Astrocyte of the cerebellum (primary cell): ENCODE measurements at regions not wholly inside any gene's neighbourhood (a gene's known extent, or its start where the extent isn't known, plus 50 kb on each side); places are given as distances from the start of the nearest gene placed in this dataset.
A peak's percentile ranks its signal among the peaks of the same experiment; 100 is the strongest.

ENCODE experiments used
- DNase-seq: peaks from one replicate; pipeline ENCODE4 v3.0.0-alpha.2; 2011; ENCODE audit warnings: low read depth
- H3K4me3 ChIP-seq: 2 replicates; pipeline ENCODE4 v1.5.1; 2011; ENCODE audit warnings: mild to moderate bottlenecking, low read depth, low read length, moderate library complexity
- in situ Hi-C: cut with HindIII; loops from 2 replicates; pipeline ENCODE4 v1.10.0; 2017; ENCODE audit warnings: low sequenced_read_pairs
- TF ChIP-seq, protein P1 (sequence below): IDR thresholded peaks from 2 replicates; pipeline ENCODE4 v1.5.1; 2012; ENCODE audit warnings: low read length, low read depth, moderate library complexity, mild to moderate bottlenecking; ENCODE audit errors: missing control alignments

DNA sequence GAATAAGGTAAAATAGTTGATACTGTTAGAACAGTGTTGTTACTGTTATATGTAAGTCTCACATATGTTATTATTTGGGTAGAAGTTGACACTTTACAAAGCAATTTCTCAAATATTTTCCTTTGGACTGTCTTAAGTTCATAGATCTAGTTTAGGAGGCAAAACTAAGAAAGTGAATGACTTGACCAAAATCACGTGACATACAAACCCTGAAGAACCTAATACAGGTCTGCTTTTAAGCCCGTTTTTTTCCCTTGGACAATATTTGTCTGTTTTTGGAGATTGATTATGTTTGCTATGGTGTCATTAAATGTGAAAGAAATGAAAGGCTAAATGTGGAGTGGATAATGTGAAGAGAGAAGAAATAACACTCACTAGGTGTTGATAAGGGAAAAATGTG lies 644.9 kb upstream of the PITX2 start:
- TF ChIP-seq, protein P1, sequence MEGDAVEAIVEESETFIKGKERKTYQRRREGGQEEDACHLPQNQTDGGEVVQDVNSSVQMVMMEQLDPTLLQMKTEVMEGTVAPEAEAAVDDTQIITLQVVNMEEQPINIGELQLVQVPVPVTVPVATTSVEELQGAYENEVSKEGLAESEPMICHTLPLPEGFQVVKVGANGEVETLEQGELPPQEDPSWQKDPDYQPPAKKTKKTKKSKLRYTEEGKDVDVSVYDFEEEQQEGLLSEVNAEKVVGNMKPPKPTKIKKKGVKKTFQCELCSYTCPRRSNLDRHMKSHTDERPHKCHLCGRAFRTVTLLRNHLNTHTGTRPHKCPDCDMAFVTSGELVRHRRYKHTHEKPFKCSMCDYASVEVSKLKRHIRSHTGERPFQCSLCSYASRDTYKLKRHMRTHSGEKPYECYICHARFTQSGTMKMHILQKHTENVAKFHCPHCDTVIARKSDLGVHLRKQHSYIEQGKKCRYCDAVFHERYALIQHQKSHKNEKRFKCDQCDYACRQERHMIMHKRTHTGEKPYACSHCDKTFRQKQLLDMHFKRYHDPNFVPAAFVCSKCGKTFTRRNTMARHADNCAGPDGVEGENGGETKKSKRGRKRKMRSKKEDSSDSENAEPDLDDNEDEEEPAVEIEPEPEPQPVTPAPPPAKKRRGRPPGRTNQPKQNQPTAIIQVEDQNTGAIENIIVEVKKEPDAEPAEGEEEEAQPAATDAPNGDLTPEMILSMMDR, result no peak

DNA sequence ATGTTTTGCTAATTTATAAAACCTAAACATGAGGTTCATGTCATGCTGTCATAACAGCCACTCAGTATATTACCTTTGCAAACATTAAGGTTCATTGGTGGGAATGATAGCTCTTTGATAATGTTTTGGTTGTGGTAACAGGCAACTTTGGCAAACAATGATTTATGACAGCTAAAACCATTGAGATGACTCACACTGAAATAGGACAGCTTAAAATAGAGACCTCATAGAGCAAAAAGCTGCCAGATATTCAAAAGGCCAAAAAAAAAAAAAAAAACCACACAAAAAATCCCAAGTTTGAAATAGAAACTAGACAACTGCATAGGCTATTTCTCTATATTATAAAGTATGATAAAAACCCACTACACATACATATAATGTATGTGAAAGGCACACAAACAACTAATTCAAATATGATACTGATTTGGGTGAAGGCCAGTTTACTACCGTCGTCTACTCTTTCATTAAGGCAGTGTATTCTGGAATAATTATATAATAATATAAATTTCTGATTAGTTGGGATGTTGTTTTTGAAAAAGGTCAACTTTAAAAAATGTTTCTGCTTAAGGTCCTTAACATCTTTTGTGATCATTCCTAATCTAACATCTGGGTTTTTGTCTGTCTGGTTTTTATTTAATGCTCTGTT lies 646.0 kb upstream of the PITX2 start:
- in situ Hi-C loops, result no loop called here

More for the DNA sequence above, 644.9 kb upstream of the PITX2 start:
- in situ Hi-C loops, result no loop called here
- no peak for DNase-seq
- no peak overlapping the region for H3K4me3 ChIP-seq

DNA sequence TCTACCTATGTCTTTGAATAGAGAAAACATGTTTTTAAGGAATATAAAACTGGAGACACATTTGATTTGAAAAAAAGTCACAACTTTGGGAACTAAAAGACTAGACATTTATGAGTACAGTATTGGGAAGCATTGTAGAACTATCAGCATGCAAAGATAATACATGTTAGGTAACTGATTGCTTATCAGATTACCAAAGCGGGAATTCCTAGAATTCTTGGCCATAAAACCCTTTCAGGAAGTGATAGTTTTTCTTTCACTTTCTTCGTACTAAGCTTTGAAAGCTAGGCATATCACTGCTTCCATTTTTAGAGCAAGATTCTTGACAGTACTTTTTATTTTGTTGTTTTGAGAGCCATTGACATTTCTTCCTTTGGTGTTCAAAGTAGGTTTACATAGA lies 646.6 kb upstream of the PITX2 start:
- no peak for DNase-seq
- TF ChIP-seq, protein P1, result no peak
- in situ Hi-C loops, result no loop called here
- no peak overlapping the region for H3K4me3 ChIP-seq

More for the DNA sequence above, 646.0 kb upstream of the PITX2 start:
- H3K4me3 ChIP-seq, result no peak overlapping the region
- peak; percentile 56 for DNase-seq
- TF ChIP-seq, protein P1, result no peak

DNA sequence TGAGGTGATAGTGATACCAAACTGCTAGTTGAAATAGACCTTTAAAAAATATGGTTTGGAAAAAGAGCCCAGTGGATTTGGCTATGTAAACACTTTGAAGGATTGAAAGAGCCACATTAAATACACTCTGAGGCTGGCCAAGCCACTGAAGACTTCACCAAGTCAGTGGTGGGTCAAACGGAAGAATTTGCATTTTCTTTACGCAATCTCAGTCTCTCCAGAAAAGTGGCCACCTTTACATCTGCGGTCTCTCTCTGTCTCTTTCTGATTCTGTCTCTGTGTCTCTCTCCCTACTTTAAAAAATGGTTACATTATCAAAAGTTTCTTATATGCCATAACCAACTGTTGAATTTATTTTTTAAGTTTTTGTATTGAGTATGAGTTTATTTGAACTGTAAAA lies 651.2 kb upstream of the PITX2 start:
- no peak overlapping the region for H3K4me3 ChIP-seq
- in situ Hi-C loops, result no loop called here
- no peak for DNase-seq
- TF ChIP-seq, protein P1, result no peak

DNA sequence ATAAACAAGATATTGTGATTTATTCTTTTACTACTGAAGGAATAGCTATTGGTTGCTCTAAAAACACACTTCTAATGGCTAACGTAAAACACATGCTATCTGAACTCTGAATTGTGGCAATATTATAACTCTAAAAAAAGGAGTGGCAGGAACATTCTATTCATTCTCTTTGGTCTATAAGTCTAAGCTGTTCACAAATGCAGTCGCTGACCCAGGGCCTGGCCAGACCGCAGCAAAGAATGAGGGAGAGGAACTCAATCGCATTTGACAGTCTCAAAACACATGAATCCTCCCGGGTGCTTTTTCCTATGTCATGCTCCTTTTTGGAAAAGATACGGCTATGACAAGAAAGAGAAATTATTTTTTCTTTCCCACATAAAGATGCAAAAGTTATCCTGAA lies 651.6 kb upstream of the PITX2 start:
- DNase-seq, result no peak
- H3K4me3 ChIP-seq, result no peak overlapping the region
- TF ChIP-seq, protein P1, result no peak
- in situ Hi-C loops, result no loop called here

DNA sequence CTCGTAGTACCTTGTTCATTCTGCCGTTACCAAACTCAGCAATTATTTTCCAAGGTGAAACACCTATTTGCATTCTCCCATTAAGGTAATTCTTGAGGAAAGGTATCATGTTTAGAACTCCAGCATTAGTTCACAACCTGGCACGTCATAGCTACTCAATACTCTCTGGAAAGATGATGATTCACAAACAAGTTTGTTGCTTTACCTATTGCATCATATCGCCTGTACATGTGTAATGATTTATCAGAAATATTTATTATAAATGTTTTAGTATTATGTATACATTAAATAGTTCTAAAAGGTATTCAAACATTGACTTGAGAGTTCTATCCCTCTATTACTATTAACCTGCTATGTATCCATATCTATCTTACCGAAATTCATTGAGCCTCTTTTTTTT lies 658.3 kb upstream of the PITX2 start:
- in situ Hi-C loops, result no loop called here
- TF ChIP-seq, protein P1, result no peak
- DNase-seq, result no peak
- no peak overlapping the region for H3K4me3 ChIP-seq
